ENCODE measurements at regions not wholly inside any gene's neighbourhood (a gene's known extent, or its start where the extent isn't known, plus 50 kb on each side); places are given as distances from the start of the nearest gene placed in this dataset.

DNA sequence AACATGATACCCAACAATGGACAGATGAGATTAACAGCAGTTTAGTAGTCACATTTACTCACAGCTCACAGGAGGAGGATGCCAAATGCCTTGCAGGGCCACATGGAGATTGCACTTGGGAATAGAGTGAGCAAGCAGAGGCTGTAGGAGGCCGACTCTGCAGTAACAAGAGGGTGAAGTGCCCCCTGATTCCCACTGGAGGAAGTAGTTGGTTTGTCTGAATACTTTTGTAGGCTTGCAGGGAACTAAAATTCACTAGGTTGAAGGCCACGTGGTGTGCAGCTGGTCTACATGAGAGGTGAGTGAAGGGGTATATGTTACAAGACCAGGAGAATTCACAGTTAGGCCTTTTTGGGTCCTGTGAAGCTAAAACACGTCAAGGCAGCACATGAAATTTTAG lies 419.3 kb upstream of the TNP1 start:
- H3K9me3 ChIP-seq (replicated peaks in 1 of 11): peaks cover 0 to 5% (median 0%) of the 10 kb centered on the region in 11 experiments; a peak in 3 of 22 replicates
- peak overlapping the region in 8 of 11 experiments; percentile 40 to 61 (median 50); a peak in 16 of 22 replicates for H3K4me2 ChIP-seq
- H3K4me3 ChIP-seq: no peak overlapping the region
- peaks cover 0 to 98% (median 0%) of the 10 kb centered on the region in 11 experiments; a peak in 5 of 22 replicates for H3K27me3 ChIP-seq
- TF ChIP-seq Cebpa-rat (IDR thresholded peaks at IDR 0.05): no peak
- peaks cover 0 to 28% (median 23%) of the 10 kb centered on the region in 10 experiments; a peak in 15 of 20 replicates for H3K4me1 ChIP-seq
- H3K9ac ChIP-seq: no peak overlapping the region
- H3K36me3 ChIP-seq: no peaks in the 10 kb centered on the region
- no peak overlapping the region for H3K27ac ChIP-seq
- no peaks in the 10 kb centered on the region for H4K20me1 ChIP-seq

DNA sequence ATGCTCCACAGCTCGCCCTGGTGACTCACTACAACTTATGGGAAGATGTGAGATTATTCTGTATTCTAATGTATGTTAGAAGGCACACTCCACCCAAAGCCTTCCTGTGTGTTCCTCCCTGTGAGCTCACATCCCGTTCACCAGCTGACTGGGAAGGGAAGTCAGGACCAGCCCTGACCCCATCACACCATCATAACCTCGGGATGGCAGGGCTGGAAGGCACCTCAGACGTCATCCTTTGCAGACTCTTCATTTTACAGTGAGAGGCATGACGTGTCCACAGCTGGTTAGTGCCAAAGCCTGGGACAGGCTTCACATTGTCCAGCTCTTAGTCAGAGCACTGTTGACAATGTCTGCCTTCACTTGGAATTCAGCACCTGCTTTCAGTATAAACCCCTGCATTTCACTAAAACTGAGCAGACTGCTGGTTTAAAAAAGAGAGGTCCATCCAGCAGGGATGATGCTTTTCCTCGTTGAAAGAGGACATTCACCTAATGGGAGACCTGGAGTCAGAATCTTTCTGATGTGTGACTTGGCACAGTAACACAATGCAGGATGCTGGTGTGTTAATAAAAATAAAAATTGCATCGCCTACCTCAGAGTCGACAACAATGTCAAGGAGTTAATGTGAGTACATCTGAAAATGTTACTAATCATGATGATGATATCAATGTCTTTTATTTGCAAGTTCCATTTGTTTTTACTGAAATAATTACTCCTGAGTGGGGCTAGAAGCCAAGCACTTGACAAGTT lies 418.0 kb upstream of the TNP1 start:
- no peak overlapping the region for H3K4me3 ChIP-seq
- H3K27me3 ChIP-seq: peaks cover 0 to 98% (median 0%) of the 10 kb centered on the region in 11 experiments; a peak in 5 of 22 replicates
- peaks cover 0 to 11% (median 0%) of the 10 kb centered on the region in 11 experiments; a peak in 3 of 22 replicates for H3K9me3 ChIP-seq (replicated peaks in 1 of 11)
- H3K4me2 ChIP-seq: no peak overlapping the region
- no peaks in the 10 kb centered on the region for H4K20me1 ChIP-seq
- no peak overlapping the region for H3K27ac ChIP-seq
- peaks cover 0 to 30% (median 23%) of the 10 kb centered on the region in 10 experiments; a peak in 15 of 20 replicates for H3K4me1 ChIP-seq
- no peak for TF ChIP-seq Cebpa-rat (IDR thresholded peaks at IDR 0.05)
- H3K9ac ChIP-seq: no peak overlapping the region
- no peaks in the 10 kb centered on the region for H3K36me3 ChIP-seq

DNA sequence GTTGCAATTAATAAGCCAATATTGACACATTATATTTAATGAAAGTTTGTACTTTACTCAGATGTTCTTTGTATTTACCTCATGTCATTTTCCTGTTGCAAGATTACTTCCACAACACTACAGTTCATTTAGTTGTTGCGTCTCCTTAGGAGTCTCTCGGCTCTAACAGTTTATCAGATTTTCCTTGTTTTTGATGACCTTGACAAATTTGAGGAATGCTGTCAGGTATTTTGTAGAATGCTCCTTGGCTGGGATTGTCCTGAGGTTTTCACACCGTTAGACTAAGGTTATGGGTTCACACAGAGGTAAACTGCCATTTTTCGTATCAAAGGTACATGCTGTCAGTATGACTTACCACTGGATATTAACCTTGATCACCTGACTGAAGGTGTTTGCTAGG lies 416.6 kb upstream of the TNP1 start:
- Histone ChIP-seq H3K9ac (no peak overlapping the region), H3K9me3 (replicated peaks in 1 of 11) (peaks cover 0 to 11% (median 0%) of the 10 kb centered on the region in 11 experiments; a peak in 3 of 22 replicates), H3K4me2 (no peak overlapping the region), H4K20me1 (no peaks in the 10 kb centered on the region), H3K4me3 (no peak overlapping the region), H3K36me3 (no peaks in the 10 kb centered on the region), H3K27me3 (peaks cover 0 to 100% (median 0%) of the 10 kb centered on the region in 11 experiments; a peak in 6 of 22 replicates), H3K27ac (no peak overlapping the region), H3K4me1 (peaks cover 0 to 30% (median 23%) of the 10 kb centered on the region in 10 experiments; a peak in 15 of 20 replicates)
- no peak for TF ChIP-seq Cebpa-rat (IDR thresholded peaks at IDR 0.05)

DNA sequence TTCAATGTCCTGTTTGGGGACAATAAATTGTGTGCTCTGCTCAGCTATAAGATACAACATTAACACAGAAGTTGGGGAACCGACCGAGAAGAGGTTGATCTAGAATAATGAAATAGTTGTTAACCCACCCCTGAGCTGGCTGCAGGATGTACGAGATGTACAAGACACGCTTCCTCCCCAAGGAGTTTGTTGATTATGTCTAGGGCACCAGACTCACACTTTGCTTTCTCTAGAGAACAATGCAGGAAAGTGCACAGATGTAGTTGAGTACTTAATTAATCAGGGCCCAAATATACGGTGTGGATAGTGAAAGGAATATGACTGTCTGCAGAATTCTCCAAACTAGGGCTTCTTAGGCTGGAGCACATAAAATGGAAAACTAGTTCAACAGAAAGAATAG lies 415.2 kb upstream of the TNP1 start:
- H4K20me1 ChIP-seq: no peaks in the 10 kb centered on the region
- H3K9ac ChIP-seq: no peak overlapping the region
- peaks cover 0 to 11% (median 0%) of the 10 kb centered on the region in 11 experiments; a peak in 2 of 22 replicates for H3K9me3 ChIP-seq (replicated peaks in 1 of 11)
- peaks cover 0 to 100% (median 0%) of the 10 kb centered on the region in 11 experiments; a peak in 6 of 22 replicates for H3K27me3 ChIP-seq
- H3K36me3 ChIP-seq: no peaks in the 10 kb centered on the region
- H3K4me1 ChIP-seq: peaks cover 0 to 30% (median 23%) of the 10 kb centered on the region in 10 experiments; a peak in 15 of 20 replicates
- no peak for TF ChIP-seq Cebpa-rat (IDR thresholded peaks at IDR 0.05)
- no peak overlapping the region for H3K4me3 ChIP-seq
- peak overlapping the region in 9 of 11 experiments; percentile 20 to 58 (median 49); a peak in 16 of 22 replicates for H3K4me2 ChIP-seq
- H3K27ac ChIP-seq: no peak overlapping the region

DNA sequence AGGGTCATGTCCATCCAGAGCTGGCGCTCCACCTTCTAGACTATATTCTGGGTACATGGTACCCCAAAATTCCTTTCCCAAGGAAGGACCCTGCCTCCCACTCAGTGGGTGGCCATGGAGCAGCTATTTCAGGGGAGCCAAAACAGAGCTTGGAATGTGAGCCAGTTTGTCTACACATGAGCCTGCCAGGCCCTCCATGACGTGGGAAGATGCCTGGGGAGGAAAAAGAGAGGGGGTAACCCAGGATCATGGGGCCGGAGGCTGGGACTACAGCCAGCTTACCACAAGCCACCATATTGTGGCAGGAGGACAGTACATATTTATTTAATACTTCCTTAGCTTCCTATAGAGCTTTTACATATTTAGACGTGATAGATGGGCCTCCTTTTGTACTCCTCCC lies 414.7 kb upstream of the TNP1 start:
- H3K36me3 ChIP-seq: no peaks in the 10 kb centered on the region
- H3K4me3 ChIP-seq: no peak overlapping the region
- no peak for TF ChIP-seq Cebpa-rat (IDR thresholded peaks at IDR 0.05)
- no peak overlapping the region for H3K9ac ChIP-seq
- peaks cover 0 to 29% (median 22%) of the 10 kb centered on the region in 10 experiments; a peak in 15 of 20 replicates for H3K4me1 ChIP-seq
- H3K4me2 ChIP-seq: peak overlapping the region in 9 of 11 experiments; percentile 20 to 58 (median 49); a peak in 15 of 22 replicates
- H3K27ac ChIP-seq: no peak overlapping the region
- peaks cover 0 to 11% (median 0%) of the 10 kb centered on the region in 11 experiments; a peak in 4 of 22 replicates for H3K9me3 ChIP-seq (replicated peaks in 1 of 11)
- H3K27me3 ChIP-seq: peaks cover 0 to 100% (median 0%) of the 10 kb centered on the region in 11 experiments; a peak in 6 of 22 replicates
- H4K20me1 ChIP-seq: no peaks in the 10 kb centered on the region

DNA sequence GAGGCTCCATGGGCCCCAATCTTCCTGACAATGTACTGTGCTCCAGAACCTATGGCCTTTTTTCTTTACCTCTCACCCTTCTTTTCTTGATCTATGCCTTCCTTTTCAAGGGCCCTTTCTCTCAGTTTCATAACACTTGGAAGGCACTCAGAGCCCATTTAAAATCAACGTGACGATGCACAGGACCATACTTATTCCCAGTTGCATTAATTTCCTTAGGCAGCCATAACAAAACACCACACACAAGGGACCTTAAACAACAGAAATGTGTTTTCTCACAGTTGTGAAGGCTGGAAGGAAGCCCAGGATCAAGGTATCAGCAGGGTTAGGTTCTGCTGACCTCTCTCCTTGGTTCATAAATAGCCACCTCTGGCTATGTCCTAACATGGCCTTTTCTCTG lies 414.0 kb upstream of the TNP1 start:
- TF ChIP-seq Cebpa-rat (IDR thresholded peaks at IDR 0.05): no peak
- H3K27me3 ChIP-seq: peaks cover 0 to 100% (median 0%) of the 10 kb centered on the region in 11 experiments; a peak in 6 of 22 replicates

DNA sequence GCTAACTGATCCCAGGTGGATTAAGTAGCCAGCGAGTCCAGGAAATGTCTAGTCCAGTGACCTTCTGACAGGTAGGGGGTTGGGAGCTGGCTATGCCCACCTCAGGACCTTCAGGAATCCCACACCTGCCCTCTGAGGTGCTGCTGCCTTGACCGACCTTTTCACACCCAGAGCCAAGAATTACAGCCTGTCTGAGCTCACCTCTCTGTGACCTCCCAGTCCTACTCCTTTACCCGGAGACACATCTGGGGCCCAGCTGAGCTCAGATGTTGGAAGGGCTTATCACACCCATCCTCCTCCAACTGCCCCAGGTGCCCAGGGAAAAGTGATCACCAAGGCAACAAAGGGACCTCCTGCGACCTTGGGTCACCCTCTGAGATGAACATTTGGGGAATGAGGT lies 413.3 kb upstream of the TNP1 start:
- H3K4me2 ChIP-seq: no peak overlapping the region
- no peak overlapping the region for H3K9ac ChIP-seq
- no peaks in the 10 kb centered on the region for H4K20me1 ChIP-seq
- no peak overlapping the region for H3K4me3 ChIP-seq
- H3K27me3 ChIP-seq: peaks cover 0 to 98% (median 0%) of the 10 kb centered on the region in 11 experiments; a peak in 6 of 22 replicates
- H3K4me1 ChIP-seq: peaks cover 0 to 19% (median 14%) of the 10 kb centered on the region in 10 experiments; a peak in 12 of 20 replicates
- peaks cover 4 to 22% (median 9%) of the 10 kb centered on the region in 11 experiments for H3K9me3 ChIP-seq (replicated peaks in 1 of 11)
- no peaks in the 10 kb centered on the region for H3K36me3 ChIP-seq
- TF ChIP-seq Cebpa-rat (IDR thresholded peaks at IDR 0.05): no peak
- H3K27ac ChIP-seq: no peak overlapping the region

More for the DNA sequence above, 414.0 kb upstream of the TNP1 start:
- no peaks in the 10 kb centered on the region for H4K20me1 ChIP-seq
- peaks cover 0 to 21% (median 15%) of the 10 kb centered on the region in 10 experiments; a peak in 13 of 20 replicates for H3K4me1 ChIP-seq
- peaks cover 0 to 15% (median 2%) of the 10 kb centered on the region in 11 experiments; a peak in 15 of 22 replicates for H3K9me3 ChIP-seq (replicated peaks in 1 of 11)
- no peak overlapping the region for H3K9ac ChIP-seq
- peak overlapping the region in 3 of 11 experiments; percentile 50 to 57 (median 55); a peak in 3 of 22 replicates for H3K4me2 ChIP-seq
- H3K27ac ChIP-seq: no peak overlapping the region
- no peaks in the 10 kb centered on the region for H3K36me3 ChIP-seq
- no peak overlapping the region for H3K4me3 ChIP-seq

DNA sequence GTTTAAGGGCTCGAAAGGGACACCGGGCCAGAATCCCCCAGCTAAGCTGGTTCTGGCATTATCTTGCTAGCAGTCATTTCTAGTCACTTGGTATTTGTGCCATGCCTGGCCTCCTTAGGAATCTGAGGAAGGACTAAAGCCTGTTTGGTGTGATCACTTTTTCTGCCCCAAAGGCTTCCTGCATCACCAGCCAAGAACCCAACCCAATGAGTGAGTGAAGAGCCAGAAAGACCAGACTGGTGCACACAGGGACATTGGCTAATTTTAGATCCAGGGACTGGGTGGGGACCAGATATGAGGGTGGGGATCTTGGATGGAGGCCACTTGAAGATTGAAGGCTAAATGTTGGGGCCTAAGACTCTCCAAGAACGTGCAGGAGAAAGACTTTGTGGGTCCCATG lies 411.9 kb upstream of the TNP1 start:
- Histone ChIP-seq H3K9ac (no peak overlapping the region), H3K9me3 (replicated peaks in 1 of 11) (peaks cover 17 to 35% (median 22%) of the 10 kb centered on the region in 11 experiments), H3K27me3 (peaks cover 0 to 98% (median 0%) of the 10 kb centered on the region in 11 experiments; a peak in 6 of 22 replicates), H3K4me3 (no peak overlapping the region), H4K20me1 (no peaks in the 10 kb centered on the region), H3K36me3 (no peaks in the 10 kb centered on the region), H3K4me1 (peaks cover 0 to 19% (median 14%) of the 10 kb centered on the region in 10 experiments; a peak in 12 of 20 replicates), H3K27ac (no peak overlapping the region), H3K4me2 (no peak overlapping the region)
- no peak for TF ChIP-seq Cebpa-rat (IDR thresholded peaks at IDR 0.05)

Data from BLaER1 treated with 17β-estradiol and CSF1 and Interleukin-3, amounts not matched to agents 10 nM and 100 nM (cell line).